Adipocyte (in vitro differentiated cells): ENCODE measurements at regions not wholly inside any gene's neighbourhood (a gene's known extent, or its start where the extent isn't known, plus 50 kb on each side); places are given as distances from the start of the nearest gene placed in this dataset.

Experiments
- DNase-seq: peaks from one replicate; pipeline ENCODE4 v3.0.0-alpha.2; 2015; ENCODE audit warnings: low read depth
- H3K27me3 ChIP-seq: replicated peaks from 2 replicates; pipeline ENCODE4 v1.7.0; 2013; ENCODE audit warnings: mild to moderate bottlenecking, low read length, moderate library complexity; ENCODE audit not compliant: control insufficient read depth, insufficient read depth
- H3K36me3 ChIP-seq: 2 replicates; pipeline ENCODE4 v1.7.0; 2013; ENCODE audit warnings: low read length, mild to moderate bottlenecking, moderate library complexity; ENCODE audit not compliant: control insufficient read depth, insufficient read depth, severe bottlenecking
- H3K4me1 ChIP-seq: 2 replicates; pipeline ENCODE4 v1.7.0; 2013; ENCODE audit warnings: mild to moderate bottlenecking, low read length, moderate library complexity; ENCODE audit not compliant: control insufficient read depth, insufficient read depth
- H3K4me3 ChIP-seq: 2 replicates; pipeline ENCODE4 v1.7.0; 2013; ENCODE audit warnings: mild to moderate bottlenecking, low read length, moderate library complexity
- H3K9ac ChIP-seq: 2 replicates; pipeline ENCODE4 v1.7.0; 2013; ENCODE audit warnings: mild to moderate bottlenecking, low read length, moderate library complexity
- H3K9me3 ChIP-seq: 2 replicates; pipeline ENCODE4 v1.7.0; 2013; ENCODE audit warnings: mild to moderate bottlenecking, low read length, moderate library complexity; ENCODE audit not compliant: control insufficient read depth

DNA sequence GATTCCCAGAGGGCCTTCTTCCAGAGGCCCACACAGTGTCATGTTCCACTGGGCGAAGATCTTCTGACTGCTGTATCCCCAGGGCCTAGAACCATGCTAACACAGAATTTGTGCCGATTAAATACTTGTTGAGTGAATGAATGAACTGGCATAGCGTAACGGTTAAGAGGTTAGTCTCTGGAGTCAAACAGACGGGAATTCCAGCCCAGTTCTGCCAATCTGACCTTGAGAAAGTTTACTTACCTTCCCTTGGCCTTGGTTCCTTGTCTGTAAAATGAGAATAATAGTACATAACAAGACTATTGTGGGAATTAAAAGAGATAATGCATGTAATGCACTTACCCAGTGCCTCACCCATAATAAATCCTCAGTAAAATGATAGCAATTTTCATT, 58.3 kb upstream of the PLAC1 start:
- no peaks in the 10 kb centered on the region for H3K27me3 ChIP-seq
- H3K9ac ChIP-seq = no peak overlapping the region
- no peak for DNase-seq
- H3K9me3 ChIP-seq = peaks cover 7% of the 10 kb centered on the region
- no peaks in the 10 kb centered on the region for H3K36me3 ChIP-seq
- H3K4me3 ChIP-seq = no peak overlapping the region
- peaks cover 12% of the 10 kb centered on the region for H3K4me1 ChIP-seq

DNA sequence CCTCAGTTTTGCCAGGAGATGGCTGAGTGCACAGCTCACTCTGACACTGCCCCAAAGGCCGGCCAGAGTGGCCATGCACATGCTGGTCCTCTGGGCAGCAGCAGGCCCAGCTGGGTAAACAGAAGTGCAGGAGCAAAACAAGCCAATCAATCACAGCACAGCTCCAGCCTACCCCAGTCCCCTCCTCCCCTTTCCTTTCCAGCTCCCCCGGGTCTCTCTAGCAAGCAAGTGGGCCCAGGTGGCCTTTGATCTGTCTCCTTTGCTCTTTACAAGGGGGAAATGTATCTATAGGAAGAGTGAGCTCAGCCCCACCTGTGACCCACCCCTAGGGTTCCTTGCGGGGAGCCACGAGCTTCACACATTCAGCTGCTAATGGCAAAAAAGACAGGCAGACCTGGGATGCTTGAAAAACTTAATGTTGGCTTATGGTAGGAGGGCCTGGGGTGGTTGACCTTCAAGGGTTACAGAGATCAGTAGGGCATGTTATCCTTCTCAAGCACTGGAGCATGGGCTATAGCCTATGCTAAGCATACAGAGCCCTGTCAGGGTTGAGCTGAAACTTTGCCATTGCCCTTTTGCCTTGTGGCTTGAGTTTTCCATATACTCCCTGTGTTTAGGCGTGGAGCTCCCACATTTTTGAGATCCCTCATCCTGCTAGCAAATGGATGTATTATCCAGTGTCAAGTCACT, 57.8 kb upstream of the PLAC1 start:
- Histone ChIP-seq H3K4me1 (peaks cover 12% of the 10 kb centered on the region), H3K36me3 (no peaks in the 10 kb centered on the region), H3K9ac (no peak overlapping the region), H3K9me3 (peaks cover 7% of the 10 kb centered on the region), H3K4me3 (no peak overlapping the region), H3K27me3 (no peaks in the 10 kb centered on the region)
- no peak for DNase-seq

DNA sequence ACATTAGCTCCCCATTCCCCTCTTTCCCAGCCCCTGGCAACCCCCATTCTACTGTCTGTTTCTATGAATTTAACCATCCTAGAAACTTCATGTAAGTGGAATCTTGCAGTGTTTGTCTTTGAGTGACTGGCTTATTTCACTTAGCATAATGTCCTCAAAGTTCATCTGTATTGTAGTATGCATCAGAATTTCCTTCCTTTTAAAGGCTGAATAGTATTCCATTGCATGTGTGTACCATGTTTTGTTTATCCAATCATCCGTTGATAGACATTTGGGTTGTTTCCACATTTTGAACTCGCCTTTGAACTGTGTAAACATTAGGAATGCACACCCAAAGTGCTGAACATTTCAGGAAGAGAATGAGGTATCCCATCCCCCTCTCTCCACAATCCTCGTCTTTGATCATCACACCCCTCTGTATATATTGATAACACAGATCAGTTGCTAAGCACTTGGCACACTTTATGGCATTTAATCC, 56.4 kb upstream of the PLAC1 start:
- Histone ChIP-seq H3K4me1 (peaks cover 12% of the 10 kb centered on the region), H3K9ac (no peak overlapping the region), H3K27me3 (no peaks in the 10 kb centered on the region), H3K36me3 (no peaks in the 10 kb centered on the region), H3K4me3 (no peak overlapping the region), H3K9me3 (peaks cover 7% of the 10 kb centered on the region)
- no peak for DNase-seq

DNA sequence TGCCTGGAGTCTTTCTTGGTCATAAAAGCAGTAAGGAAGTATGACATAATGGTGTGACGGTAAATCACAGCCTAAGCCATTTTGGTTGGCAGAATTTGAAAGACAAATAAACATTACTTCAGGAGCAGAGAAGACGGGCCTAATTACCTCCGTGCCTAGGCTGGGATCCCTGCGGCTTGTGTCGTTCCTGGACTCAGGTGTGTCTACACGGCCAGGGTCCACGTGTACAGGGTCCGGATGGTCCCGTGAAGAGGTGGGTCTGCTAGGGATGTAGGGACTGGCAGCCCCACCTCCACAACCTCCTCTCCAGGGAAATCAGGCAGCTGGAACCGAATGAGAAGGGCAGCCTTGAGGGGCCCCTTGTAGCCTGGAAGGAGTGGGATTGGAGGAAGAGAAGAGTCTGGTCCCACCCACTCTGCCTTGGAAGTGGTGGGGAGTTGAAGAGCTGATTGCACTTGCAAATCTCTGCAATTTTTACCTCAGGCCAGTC, 55.4 kb upstream of the PLAC1 start:
- peaks cover 8% of the 10 kb centered on the region for H3K4me1 ChIP-seq
- DNase-seq = no peak

DNA sequence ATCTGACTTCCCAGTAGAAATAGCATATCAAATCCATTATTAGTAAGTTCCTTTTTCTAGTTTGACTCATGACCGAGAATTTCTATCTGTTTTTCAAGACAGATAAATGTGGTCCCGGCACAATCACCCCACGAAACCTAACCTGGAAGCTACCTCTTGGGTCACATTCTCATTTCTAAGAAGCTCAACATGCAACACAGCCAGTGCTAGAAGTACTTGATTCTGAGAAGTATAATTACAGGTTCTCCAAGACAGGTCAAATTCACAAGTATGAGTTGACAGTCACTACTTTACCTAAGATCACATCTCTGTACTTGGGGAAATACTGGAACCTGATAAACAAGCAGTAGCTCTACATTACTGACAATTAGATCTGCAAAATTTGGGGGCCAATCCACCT, 54.0 kb upstream of the PLAC1 start:
- H3K36me3 ChIP-seq = no peaks in the 10 kb centered on the region
- peaks cover 7% of the 10 kb centered on the region for H3K9me3 ChIP-seq
- H3K9ac ChIP-seq = no peak overlapping the region
- DNase-seq = no peak
- no peaks in the 10 kb centered on the region for H3K27me3 ChIP-seq
- H3K4me1 ChIP-seq = no peaks in the 10 kb centered on the region
- no peak overlapping the region for H3K4me3 ChIP-seq

More for the DNA sequence above, 55.4 kb upstream of the PLAC1 start:
- Histone ChIP-seq H3K27me3 (no peaks in the 10 kb centered on the region), H3K4me3 (no peak overlapping the region), H3K9me3 (peaks cover 7% of the 10 kb centered on the region), H3K9ac (no peak overlapping the region), H3K36me3 (no peaks in the 10 kb centered on the region)

DNA sequence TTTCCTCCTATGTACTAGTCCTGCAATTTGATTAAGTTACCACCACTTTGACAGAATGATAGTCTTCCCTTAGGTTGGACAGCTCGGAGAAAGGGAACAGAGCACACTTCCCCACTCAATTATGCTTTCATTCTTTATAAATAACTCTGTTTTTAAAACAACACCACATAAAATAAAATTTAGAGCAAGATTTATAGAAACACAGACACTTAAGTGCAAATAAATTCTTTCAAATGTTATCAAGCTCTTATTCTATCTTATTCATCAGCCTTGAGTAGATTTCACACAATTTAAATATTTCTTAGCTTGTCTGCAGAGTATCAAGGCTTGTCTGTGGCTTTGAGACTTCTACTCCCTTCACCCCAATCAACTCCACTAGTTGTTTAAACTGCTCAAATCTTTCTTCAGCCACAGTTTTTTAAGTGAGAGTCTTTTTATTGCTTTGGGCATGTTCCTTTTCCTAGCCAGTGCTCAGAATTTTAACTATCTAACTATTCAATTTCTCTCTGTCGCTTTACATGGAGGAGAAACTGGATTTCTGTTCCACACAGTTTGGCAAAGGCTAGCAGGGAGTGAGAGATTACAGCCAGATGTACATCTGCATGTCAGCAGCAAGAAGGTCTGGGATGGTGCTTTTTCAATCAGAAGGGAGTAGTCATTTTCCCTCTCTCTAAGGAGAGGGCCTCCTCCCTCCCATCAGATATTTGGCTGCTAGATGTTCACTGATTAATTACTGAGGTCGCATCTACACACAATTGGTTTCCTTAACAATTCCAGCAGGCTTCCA, 53.1 kb upstream of the PLAC1 start:
- H3K36me3 ChIP-seq = no peaks in the 10 kb centered on the region
- H3K9me3 ChIP-seq = peaks cover 7% of the 10 kb centered on the region
- no peak for DNase-seq
- no peak overlapping the region for H3K9ac ChIP-seq
- H3K27me3 ChIP-seq = no peaks in the 10 kb centered on the region
- H3K4me1 ChIP-seq = no peaks in the 10 kb centered on the region
- H3K4me3 ChIP-seq = no peak overlapping the region
